ENCODE measurements at regions not wholly inside any gene's neighbourhood (a gene's known extent, or its start where the extent isn't known, plus 50 kb on each side); places are given as distances from the start of the nearest gene placed in this dataset.

- TF ChIP-seq IRF3 (IDR thresholded peaks at IDR 0.05; ENCODE audit: low read depth, low read length) = no peak
- TF ChIP-seq TEAD4 (IDR thresholded peaks at IDR 0.05; ENCODE audit: borderline replicate concordance, insufficient read depth) = no peak
- no peak for TF ChIP-seq RFX5 (IDR thresholded peaks at IDR 0.05; ENCODE audit: low read length)
- no peak for TF ChIP-seq USF2 (IDR thresholded peaks at IDR 0.05; ENCODE audit: borderline replicate concordance, low read depth, low read length)
- TF ChIP-seq JUND (IDR thresholded peaks at IDR 0.05) = no peak
- TF ChIP-seq RCOR1 (IDR thresholded peaks at IDR 0.05; ENCODE audit: low read length) = no peak
- no peak for TF ChIP-seq GABPA (IDR thresholded peaks at IDR 0.05; ENCODE audit: low read depth)
- no peak for TF ChIP-seq REST (IDR thresholded peaks at IDR 0.05; ENCODE audit: low read depth, low read length)
These were observed 190.2 kb downstream of the BUD13 start (continued) for GRCh38 chr11:116582571-116582970.

- no peaks in the 10 kb centered on the region for H3K9me3 ChIP-seq
- TF ChIP-seq CHD2 (IDR thresholded peaks at IDR 0.05; ENCODE audit: low read length, partially characterized antibody) (no peak), SMC3 (IDR thresholded peaks at IDR 0.05; ENCODE audit: low read depth, low read length) (no peak), NFIC (IDR thresholded peaks at IDR 0.05; ENCODE audit: borderline replicate concordance) (no peak), POLR2AphosphoS5 (IDR thresholded peaks at IDR 0.05; ENCODE audit: low read depth, low read length) (no peak), REST (IDR thresholded peaks at IDR 0.05; ENCODE audit: low read depth, low read length) (no peak), RXRA (IDR thresholded peaks at IDR 0.05; ENCODE audit: borderline replicate concordance, low read depth) (no peak), RAD21 (IDR thresholded peaks at IDR 0.05; ENCODE audit: low read length) (no peak), YY1 (IDR thresholded peaks at IDR 0.05; ENCODE audit: low read depth) (no peak), NRF1 (IDR thresholded peaks at IDR 0.05; ENCODE audit: low read depth, low read length) (no peak), TCF12 (IDR thresholded peaks at IDR 0.05) (no peak), TEAD4 (IDR thresholded peaks at IDR 0.05; ENCODE audit: borderline replicate concordance, insufficient read depth) (no peak), SIN3A (IDR thresholded peaks at IDR 0.05; ENCODE audit: borderline replicate concordance, low read depth, low read length) (no peak), CTCF (IDR thresholded peaks at IDR 0.05) (no peak), GATA2 (CRISPR knock-in tag; IDR thresholded peaks at IDR 0.05) (no peak), FOXM1 (IDR thresholded peaks at IDR 0.05; ENCODE audit: low read depth) (no peak)
- 47% methylated on average over 8 of the region's 13 CpGs for WGBS (ENCODE audit: low lambda C conversion rate)
- no peak overlapping the region for H3K4me3 ChIP-seq (ENCODE audit: low read depth in 2 of 2, low read length in 1 of 2)
- no peak for DNase-seq
- CTCF ChIA-PET = interaction anchor here (1.1 kb wide), 3 partner anchors 17 to 82 kb away, joined by 3 to 4 read pairs (median 3); no protein-coding TSS in a partner anchor
- no peak overlapping the region for H3K9ac ChIP-seq
- H3K27me3 ChIP-seq (ENCODE audit: insufficient read depth) = no peaks in the 10 kb centered on the region; the same call in 1 of the 2 replicates
- H3F3A ChIP-seq (replicated peaks; ENCODE audit: insufficient read depth) = no peaks in the 10 kb centered on the region
- H4K20me1 ChIP-seq (ENCODE audit: insufficient read depth) = no peaks in the 10 kb centered on the region
- peak overlapping the region in 1 of 2 experiments; percentile 94; a peak in 1 of 4 replicates for H3K27ac ChIP-seq (ENCODE audit: low read depth in 2 of 2, low read length in 1 of 2)
- no peak overlapping the region for H2AFZ ChIP-seq (ENCODE audit: low read depth)
- no peaks in the 10 kb centered on the region for H3K36me3 ChIP-seq (replicated peaks in 1 of 2; ENCODE audit: control insufficient read depth in 1 of 2, insufficient read depth in 2 of 2, low read length in 1 of 2)
- POLR2A ChIA-PET = no interaction called here
- H3K4me1 ChIP-seq (ENCODE audit: control insufficient read depth in 1 of 2, insufficient read depth in 2 of 2, low read depth in 1 of 2, low read length in 1 of 2) = peaks cover 0 to 50% of the 10 kb centered on the region in 2 experiments; a peak in 1 of 4 replicates
- H3K4me2 ChIP-seq = no peak overlapping the region
- no peaks in the 10 kb centered on the region for H3K79me2 ChIP-seq (ENCODE audit: insufficient read depth)
- H3K9me2 ChIP-seq = no peaks in the 10 kb centered on the region
These were observed 191.4 kb downstream of the BUD13 start for GRCh38 chr11:116581349-116581748.

Measured in SK-N-SH (cell line).